GM21381 (cell line): ENCODE measurements at regions not wholly inside any gene's neighbourhood (a gene's known extent, or its start where the extent isn't known, plus 50 kb on each side); places are given as distances from the start of the nearest gene placed in this dataset.

Experiments
- ATAC-seq: cut with Tn5 transposase; IDR thresholded peaks from one replicate; pipeline ENCODE4 v1.9.1; 2021; ENCODE audit warnings: mild to moderate bottlenecking, moderate library complexity; ENCODE audit not compliant: unreplicated experiment

- no peak for ATAC-seq
Measured at GRCh38 chr10:78873413-78873812, 195.4 kb upstream of the ZMIZ1 start.

- ATAC-seq = no peak
Measured at GRCh38 chr10:78875331-78875877, 193.4 kb upstream of the ZMIZ1 start.

- ATAC-seq = no peak
Measured at GRCh38 chr10:78875932-78876331, 192.8 kb upstream of the ZMIZ1 start.

GRCh38 chr10:78876449-78876848 is 192.3 kb upstream of the ZMIZ1 start:
- ATAC-seq = no peak

- no peak for ATAC-seq
Measured at GRCh38 chr10:78879621-78880020, 189.1 kb upstream of the ZMIZ1 start.

- ATAC-seq = no peak
Measured at GRCh38 chr10:78886129-78886528, 182.6 kb upstream of the ZMIZ1 start.

- no peak for ATAC-seq
Measured at GRCh38 chr10:78889536-78890063, 179.2 kb upstream of the ZMIZ1 start.

- ATAC-seq = no peak
Measured at GRCh38 chr10:78890506-78890905, 178.3 kb upstream of the ZMIZ1 start.

GRCh38 chr10:78891741-78892140 is 177.0 kb upstream of the ZMIZ1 start:
- ATAC-seq = no peak

- ATAC-seq = no peak
Measured at GRCh38 chr10:78892338-78893176, 176.2 kb upstream of the ZMIZ1 start.

- no peak for ATAC-seq
Measured at GRCh38 chr10:78893217-78893616, 175.5 kb upstream of the ZMIZ1 start.

- ATAC-seq = no peak
Measured at GRCh38 chr10:78894089-78894840, 174.5 kb upstream of the ZMIZ1 start.

GRCh38 chr10:78894841-78895195 is 173.9 kb upstream of the ZMIZ1 start:
- no peak for ATAC-seq

- ATAC-seq = no peak
Measured at GRCh38 chr10:78895469-78895868, 173.3 kb upstream of the ZMIZ1 start.

- no peak for ATAC-seq
Measured at GRCh38 chr10:78896159-78896928, 172.4 kb upstream of the ZMIZ1 start.

GRCh38 chr10:78898341-78899097 is 170.2 kb upstream of the ZMIZ1 start:
- no peak for ATAC-seq

GRCh38 chr10:78899098-78899754 is 169.5 kb upstream of the ZMIZ1 start:
- no peak for ATAC-seq

GRCh38 chr10:78899996-78900714 is 168.6 kb upstream of the ZMIZ1 start:
- ATAC-seq = no peak
